ENCODE measurements at regions not wholly inside any gene's neighbourhood (a gene's known extent, or its start where the extent isn't known, plus 50 kb on each side); places are given as distances from the start of the nearest gene placed in this dataset.

DNA sequence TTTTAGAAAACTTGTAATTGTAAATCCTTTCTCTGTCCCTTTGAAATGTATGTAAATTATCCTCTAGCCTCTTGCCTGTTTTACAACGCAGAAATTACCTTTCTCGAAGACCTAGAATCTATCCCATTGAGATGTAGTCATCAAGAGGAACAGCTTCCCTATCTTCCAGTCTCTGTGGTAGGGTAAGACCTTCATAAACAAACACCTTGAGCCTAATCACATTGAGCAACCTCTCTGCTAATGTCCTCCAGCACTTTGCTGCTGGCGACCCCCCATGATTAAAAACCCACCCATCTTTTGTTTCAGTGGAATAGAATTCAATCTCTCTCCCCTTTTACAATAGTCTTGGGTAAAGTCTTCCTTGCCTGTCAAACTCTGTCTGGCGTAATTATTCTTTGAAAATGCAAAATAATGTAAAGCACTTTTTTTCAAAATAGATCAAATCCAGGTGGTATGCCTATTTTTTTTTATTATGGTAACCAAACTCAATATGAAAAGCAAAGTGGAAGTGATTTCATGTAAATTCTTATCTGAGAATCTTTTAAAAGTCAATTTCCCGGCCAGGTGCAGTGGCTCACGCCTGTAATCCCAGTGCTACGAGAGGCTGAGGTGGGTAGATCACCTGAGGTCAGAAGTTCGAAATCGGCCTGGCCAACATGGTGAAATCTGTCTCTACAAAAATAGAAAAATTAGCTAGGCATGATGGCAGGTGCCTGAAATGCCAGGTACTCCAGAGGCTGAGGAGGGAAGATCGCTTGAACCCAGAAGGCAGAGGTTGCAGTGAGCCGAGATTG lies 237.9 kb downstream of the GRXCR1 start:
- TF ChIP-seq, protein P1, sequence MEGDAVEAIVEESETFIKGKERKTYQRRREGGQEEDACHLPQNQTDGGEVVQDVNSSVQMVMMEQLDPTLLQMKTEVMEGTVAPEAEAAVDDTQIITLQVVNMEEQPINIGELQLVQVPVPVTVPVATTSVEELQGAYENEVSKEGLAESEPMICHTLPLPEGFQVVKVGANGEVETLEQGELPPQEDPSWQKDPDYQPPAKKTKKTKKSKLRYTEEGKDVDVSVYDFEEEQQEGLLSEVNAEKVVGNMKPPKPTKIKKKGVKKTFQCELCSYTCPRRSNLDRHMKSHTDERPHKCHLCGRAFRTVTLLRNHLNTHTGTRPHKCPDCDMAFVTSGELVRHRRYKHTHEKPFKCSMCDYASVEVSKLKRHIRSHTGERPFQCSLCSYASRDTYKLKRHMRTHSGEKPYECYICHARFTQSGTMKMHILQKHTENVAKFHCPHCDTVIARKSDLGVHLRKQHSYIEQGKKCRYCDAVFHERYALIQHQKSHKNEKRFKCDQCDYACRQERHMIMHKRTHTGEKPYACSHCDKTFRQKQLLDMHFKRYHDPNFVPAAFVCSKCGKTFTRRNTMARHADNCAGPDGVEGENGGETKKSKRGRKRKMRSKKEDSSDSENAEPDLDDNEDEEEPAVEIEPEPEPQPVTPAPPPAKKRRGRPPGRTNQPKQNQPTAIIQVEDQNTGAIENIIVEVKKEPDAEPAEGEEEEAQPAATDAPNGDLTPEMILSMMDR (conservative IDR thresholded peaks at IDR 0.05): no peak
- no peaks in the 10 kb centered on the region for H3K36me3 Mint-ChIP-seq
- H3K4me3 Mint-ChIP-seq: no peak overlapping the region
- no peak overlapping the region for H3K27ac Mint-ChIP-seq
- H3K27me3 Mint-ChIP-seq: peaks cover 6% of the 10 kb centered on the region
- no peaks in the 10 kb centered on the region for H3K9me3 Mint-ChIP-seq
- DNase-seq (ENCODE audit: extremely low spot score, unreplicated experiment): no peak
- peaks cover 5% of the 10 kb centered on the region for H3K4me1 Mint-ChIP-seq (ENCODE audit: unreplicated experiment)

DNA sequence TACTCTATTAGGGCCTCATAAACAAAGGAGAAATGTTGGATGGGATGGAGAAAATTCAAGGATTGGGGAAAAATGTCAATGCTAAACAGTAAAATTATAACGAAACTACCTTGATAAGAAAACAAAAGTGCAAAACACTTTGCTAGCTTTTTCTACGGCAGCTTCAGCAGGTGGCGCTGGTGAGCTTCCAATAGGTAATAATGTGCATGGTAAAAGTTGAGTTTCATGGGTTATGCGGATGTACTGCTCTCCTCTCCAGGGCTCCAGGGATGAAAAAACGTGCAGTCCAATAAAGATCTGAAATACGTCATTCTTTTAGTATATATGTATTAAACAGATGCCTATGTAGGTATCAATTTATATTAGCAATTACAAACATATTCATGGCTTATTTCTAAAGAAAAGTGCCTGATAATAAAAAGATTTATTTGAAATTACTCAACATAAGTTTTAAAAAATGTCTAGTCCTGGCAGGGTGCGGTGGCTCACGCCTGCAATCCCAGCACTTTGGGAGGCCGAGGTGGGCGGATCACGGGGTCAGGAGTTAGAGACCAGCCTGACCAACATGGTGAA lies 239.6 kb downstream of the GRXCR1 start:
- H3K36me3 Mint-ChIP-seq: no peaks in the 10 kb centered on the region
- no peak overlapping the region for H3K27ac Mint-ChIP-seq
- H3K4me3 Mint-ChIP-seq: no peak overlapping the region
- peaks cover 5% of the 10 kb centered on the region for H3K4me1 Mint-ChIP-seq (ENCODE audit: unreplicated experiment)
- DNase-seq (ENCODE audit: extremely low spot score, unreplicated experiment): no peak
- peaks cover 6% of the 10 kb centered on the region for H3K27me3 Mint-ChIP-seq
- TF ChIP-seq, protein P1 (conservative IDR thresholded peaks at IDR 0.05): peak; percentile 95
- H3K9me3 Mint-ChIP-seq: no peaks in the 10 kb centered on the region

DNA sequence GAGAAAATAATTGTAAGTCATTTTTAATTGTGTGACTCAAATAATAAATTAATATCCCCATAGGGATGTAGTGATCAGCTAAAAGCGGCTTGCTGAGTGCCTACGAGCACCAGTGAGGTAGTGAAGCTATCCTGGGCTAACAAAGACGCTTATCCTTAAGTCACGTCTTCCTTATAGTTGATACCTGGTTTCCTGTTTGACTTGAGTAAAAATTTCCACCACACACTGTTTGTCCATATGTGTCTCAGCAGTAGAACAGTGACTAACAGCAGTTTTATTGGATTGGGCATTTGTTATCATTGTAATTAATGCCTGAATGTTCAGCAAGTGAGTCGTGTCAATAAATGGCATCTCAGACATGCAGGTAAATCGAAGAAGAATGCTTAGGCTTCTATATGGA lies 241.1 kb downstream of the GRXCR1 start:
- Mint-ChIP-seq H3K27ac (no peak overlapping the region), H3K27me3 (peaks cover 4% of the 10 kb centered on the region), H3K4me3 (no peak overlapping the region), H3K9me3 (no peaks in the 10 kb centered on the region), H3K36me3 (no peaks in the 10 kb centered on the region), H3K4me1 (ENCODE audit: unreplicated experiment) (peaks cover 5% of the 10 kb centered on the region)
- TF ChIP-seq, protein P1 (conservative IDR thresholded peaks at IDR 0.05): no peak
- DNase-seq (ENCODE audit: extremely low spot score, unreplicated experiment): no peak

DNA sequence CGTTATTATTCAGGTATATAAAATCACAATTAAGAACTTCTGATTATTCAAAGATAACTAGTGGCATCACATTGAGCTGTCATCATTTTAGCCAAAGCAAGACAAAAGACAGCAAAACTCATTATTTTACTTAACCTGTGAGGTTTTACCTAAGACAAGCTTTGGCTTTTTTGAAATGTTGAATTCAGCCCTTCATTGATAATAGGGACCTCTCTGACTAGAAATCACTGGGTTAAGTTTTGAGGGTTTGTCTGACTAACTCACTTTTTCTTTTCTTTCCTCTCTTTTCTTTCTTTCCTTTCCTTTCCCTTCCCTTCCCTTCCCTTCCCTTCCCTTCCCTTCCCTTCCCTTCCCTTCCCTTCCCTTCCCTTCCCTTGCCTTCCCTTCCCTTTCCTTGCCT lies 244.2 kb downstream of the GRXCR1 start:
- Mint-ChIP-seq H3K9me3 (no peaks in the 10 kb centered on the region), H3K36me3 (no peaks in the 10 kb centered on the region), H3K4me3 (no peak overlapping the region), H3K27me3 (peaks cover 4% of the 10 kb centered on the region), H3K4me1 (ENCODE audit: unreplicated experiment) (peaks cover 4% of the 10 kb centered on the region), H3K27ac (no peak overlapping the region)
- TF ChIP-seq, protein P1 (conservative IDR thresholded peaks at IDR 0.05): no peak
- DNase-seq (ENCODE audit: extremely low spot score, unreplicated experiment): no peak

DNA sequence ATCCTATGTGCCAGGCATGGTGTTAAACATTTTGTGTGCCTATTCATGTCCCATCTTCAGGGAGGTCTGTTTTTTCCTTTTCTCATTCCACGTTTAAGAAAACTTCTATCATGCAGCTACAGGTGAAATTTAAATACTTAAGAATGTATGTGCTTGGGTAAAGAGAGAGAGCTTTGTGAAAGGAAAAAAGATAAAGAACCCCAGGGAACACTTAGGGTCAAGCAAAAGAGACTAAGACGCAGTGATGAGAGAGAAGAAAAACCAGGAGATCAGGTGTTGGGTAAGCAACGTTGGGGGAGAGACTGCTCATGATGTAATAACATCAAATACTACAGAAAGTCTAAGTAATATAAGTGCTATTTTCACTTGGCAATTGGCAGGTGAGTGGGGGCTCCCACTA lies 253.7 kb downstream of the GRXCR1 start:
- Mint-ChIP-seq H3K9me3 (no peaks in the 10 kb centered on the region), H3K4me3 (no peak overlapping the region), H3K27ac (no peak overlapping the region)

More for the DNA sequence above, 253.7 kb downstream of the GRXCR1 start:
- Mint-ChIP-seq H3K4me1 (ENCODE audit: unreplicated experiment) (no peaks in the 10 kb centered on the region), H3K36me3 (no peaks in the 10 kb centered on the region), H3K27me3 (peaks cover 4% of the 10 kb centered on the region)
- TF ChIP-seq, protein P1 (conservative IDR thresholded peaks at IDR 0.05): no peak
- DNase-seq (ENCODE audit: extremely low spot score, unreplicated experiment): no peak
